Dedifferentiated amniotic fluid mesenchymal stem cell (primary cell): ENCODE measurements at regions not wholly inside any gene's neighbourhood (a gene's known extent, or its start where the extent isn't known, plus 50 kb on each side); places are given as distances from the start of the nearest gene placed in this dataset.

Source experiments
- DNase-seq: peaks from one replicate; pipeline ENCODE4 v3.0.0-alpha.2; 2016; ENCODE audit errors: extremely low spot score

DNA sequence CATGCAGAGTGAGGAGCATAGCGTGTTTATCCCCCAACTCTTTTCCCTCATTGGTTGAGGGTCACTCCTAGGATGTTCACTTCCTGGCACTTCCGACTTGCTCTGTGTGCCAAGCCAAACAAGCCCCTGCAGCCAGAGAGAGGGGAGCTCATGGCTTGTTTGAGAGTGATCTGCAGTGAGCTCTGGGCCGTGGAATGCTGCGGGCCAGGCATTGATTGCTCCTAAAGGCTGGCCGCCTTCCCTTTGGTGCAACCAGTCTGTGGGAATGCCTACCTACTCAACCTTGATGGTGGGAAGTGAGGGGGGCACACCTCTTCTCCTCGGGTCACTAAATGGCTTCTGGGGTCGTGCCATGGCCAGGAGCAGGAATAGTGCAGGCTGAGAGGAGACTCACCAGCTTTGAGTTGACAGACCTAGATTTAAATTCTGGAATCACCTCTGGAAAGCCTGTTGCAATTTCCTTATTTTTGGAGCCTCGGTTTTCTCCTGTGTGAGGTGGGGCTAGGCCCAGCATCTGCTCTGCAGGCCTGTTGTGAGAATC, 152.0 kb upstream of the STX18 start:
- DNase-seq = no peak

DNA sequence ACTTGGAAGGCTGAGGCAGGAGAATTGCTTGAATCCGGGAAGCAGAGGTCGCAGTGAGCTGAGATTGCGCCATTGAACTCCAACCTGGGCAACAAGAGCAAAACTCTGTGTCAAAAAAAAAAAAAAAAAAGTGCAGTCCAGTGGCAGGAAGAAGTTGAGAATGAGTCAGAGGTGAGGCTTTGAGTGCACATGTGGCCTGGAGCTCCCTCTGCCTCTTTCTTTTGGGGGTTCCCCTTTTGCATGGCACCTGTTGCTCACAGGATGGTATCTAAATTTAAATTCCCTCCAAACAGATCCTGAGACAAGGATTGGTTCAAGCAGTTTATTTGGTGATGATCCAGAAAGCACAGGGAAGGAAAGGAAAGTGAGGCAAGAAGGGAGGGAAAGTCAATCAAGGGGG, 151.4 kb upstream of the STX18 start:
- DNase-seq = no peak

DNA sequence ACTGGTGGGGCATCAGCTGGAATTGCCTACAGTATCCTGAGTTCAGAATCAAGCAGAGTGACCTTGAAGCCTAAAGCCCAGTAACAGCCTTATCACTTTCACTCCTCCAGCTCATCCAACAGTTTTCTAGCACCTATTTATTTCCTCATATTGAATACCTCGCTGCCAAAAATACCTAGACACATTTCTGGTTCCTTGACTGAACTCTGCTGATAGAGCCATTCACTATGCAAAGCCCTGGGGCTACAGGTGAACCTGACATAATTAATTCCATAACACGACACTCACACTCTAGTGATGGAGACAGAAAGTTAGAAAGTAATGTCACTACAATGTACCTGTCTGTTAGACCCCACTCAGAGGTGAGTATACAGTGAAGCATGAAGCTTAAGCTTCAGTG, 149.0 kb upstream of the STX18 start:
- DNase-seq = no peak

DNA sequence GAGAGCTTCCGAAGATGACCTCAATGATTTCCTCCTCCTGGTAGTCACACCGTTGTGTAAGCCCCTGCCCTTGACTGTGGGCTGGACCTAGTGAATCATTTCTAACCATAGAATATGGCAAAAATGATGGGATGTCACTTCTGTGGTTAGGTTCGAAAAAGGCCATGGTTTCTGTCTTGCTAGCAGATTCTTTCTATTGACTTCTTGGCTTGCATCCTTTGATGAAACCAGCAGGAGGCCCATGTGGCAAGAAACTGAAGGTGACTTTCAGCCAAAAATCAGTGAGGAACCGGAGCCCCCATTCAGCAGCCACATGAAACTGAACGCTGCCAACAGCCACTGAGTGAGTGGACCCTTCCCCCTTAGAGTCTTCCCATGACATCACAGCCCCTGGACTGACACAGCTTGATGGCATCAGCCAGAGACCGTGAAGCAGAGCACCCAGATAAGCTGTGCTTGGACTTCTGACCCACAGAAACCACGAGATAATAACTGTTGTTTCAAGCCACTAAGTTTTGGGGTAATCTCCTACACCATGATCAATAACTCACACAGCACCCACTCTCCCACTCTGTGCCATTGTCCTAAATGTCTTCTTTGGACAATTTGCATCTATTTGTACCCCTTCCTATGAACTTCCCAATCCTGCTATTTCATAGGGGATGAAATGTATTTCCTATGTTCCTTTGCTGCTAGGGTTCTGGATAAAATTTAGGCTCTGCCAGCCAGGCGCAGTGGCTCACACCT, 148.0 kb upstream of the STX18 start:
- no peak for DNase-seq

DNA sequence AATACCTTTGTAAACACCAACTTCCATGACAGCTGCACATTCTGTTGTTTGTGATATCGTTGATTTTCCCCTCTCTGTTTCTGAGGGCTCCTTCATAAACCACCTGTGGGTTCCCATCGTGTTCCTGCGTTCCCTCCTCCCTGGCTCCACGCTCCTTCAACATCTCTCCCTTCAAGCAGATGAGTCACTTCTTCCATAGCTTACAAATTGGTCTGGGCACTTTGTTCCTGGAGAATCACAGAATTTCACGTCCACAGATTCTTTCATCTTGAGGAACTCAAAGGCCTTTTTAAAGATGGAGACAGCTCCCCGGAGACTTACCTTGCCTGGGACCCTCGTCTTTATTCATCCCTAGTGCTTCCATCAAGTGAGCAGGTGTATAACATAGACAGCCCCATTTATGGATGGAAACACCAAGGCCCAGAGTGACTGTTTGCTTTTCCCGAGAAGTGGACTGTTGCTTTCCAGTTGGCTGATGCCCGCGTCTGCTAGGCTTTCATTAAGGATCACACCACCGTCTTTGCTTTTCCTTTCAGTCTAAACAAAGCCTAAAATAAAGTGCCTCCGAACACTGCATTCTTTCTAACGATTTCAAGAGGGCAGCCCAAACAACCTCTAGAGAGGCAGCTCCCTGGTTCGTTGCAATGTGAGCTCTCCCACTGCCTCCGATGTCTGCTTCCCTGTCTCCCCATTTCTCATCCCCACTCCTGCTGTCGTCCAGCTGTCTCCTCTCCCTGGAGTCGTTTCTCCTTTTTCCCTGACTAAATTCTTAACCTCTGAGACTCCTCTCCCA, 146.3 kb upstream of the STX18 start:
- DNase-seq = no peak

DNA sequence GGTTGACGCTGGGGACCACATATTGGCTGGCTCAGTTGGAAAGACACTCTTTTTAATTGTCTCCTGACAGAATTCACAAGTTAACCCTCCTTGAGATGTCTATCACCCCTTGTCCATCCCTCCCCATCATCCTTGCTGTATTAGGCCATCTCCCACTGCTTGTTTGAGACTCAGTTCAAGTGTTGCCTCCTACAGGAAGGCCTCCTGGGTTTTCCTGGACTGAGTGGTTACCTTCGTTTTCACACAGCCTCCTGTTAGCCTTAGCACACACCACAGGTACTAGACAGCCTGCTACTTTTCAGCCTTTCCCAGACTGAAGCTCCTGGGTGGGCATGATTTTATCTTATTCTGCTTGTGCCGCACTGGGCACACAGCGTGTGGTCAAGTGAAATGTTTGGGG, 145.3 kb upstream of the STX18 start:
- DNase-seq = no peak

DNA sequence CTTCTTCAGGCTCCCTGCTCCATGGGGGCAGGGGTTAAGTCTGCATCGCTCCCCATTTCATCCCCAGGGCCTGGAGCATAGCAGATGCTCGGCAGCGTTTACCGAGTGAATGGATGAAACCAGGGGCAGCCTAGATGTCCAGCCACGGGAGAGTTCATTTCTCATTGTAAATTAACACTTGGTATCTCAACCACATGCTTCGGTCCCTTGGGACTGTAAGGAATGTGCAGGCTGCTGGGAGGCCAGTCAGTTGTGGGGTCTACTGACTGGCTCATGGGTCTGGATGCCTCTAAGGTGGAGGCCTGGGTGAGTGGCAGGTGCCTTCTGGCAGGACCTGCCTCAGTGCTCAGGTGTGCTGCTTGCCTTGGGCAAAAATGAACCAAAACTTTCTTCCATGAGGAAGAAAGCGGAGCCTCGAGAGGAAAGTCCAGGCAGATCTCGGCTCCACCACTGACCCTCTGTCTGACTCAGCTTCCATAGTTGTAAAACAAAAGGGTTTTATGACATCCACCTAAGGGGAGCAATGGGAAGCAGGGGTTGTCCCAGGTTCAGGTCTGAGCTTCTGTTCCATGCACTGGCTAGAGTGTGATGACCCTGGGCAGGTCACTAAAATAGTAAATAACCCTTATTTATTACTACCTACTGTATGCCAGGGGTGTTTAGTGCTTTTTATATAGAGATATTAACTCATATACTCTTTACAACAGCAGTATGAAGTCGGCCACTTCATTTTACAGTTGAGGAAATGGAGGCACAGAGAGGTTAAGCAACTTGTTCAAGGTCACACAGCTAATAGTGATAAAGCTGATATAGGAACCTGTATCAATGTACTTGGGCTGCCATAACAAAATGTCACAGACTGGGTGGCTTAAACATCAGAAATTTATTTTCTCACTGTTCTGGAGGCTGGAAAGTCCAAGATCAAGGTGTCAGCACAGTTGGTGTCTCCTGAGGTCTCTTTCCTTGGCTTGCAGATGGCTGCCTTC, 144.3 kb upstream of the STX18 start:
- no peak for DNase-seq

DNA sequence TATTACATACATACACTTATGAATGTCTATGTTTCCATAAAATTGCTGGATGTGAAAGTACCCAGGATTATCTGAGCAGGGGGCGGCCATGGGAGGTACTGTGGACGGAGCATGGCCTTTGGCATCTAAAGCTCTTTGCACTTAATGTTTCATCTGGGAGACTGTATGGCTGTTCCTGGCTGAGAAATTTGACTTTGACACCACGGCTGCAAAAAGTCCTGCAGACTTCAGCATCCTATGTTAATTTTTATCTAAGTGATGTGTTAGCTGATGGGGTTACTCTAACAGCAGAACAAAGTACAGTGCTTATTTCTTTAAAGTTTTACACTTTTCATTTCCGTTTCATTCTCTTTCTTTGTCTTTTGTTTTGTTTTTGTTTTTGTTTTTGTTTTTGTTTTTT, 139.8 kb upstream of the STX18 start:
- DNase-seq = no peak

DNA sequence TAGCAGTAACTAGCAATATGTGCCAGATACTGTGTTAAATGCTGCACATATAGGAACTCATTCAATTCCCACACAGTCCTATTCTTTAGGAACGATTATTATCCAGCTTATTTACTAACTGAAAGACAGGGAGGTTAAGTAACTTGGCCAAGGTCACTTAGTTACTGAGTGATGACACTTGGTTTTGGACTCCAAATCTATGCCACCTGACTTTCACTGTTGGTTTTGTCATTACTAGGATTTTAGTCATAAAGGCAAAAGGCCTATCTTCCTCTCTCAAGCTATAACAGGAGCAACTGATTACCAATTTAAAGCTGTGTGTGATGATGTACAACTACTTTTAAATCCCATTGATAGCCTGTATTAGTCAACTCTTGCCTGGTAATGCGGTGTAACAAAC, 138.9 kb upstream of the STX18 start:
- no peak for DNase-seq

DNA sequence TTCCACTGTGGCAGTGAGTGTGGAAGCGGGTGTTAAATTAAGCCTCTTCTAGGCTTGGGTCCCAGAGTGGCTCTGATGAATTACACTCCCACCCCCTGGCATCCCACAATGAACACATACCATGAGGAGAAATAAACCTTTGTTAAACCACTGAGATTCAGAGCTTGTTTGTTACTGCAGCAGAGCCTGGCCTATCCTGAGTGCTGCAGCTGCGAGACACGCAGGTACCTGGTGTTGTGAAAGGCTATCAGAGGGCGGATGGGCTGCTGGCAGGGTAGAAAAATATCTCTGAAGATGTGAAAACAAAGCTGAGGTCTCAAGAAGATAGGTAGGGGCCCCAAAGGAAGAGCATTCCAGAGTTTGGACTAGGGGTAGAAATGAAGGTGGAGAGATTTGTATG, 138.4 kb upstream of the STX18 start:
- no peak for DNase-seq

DNA sequence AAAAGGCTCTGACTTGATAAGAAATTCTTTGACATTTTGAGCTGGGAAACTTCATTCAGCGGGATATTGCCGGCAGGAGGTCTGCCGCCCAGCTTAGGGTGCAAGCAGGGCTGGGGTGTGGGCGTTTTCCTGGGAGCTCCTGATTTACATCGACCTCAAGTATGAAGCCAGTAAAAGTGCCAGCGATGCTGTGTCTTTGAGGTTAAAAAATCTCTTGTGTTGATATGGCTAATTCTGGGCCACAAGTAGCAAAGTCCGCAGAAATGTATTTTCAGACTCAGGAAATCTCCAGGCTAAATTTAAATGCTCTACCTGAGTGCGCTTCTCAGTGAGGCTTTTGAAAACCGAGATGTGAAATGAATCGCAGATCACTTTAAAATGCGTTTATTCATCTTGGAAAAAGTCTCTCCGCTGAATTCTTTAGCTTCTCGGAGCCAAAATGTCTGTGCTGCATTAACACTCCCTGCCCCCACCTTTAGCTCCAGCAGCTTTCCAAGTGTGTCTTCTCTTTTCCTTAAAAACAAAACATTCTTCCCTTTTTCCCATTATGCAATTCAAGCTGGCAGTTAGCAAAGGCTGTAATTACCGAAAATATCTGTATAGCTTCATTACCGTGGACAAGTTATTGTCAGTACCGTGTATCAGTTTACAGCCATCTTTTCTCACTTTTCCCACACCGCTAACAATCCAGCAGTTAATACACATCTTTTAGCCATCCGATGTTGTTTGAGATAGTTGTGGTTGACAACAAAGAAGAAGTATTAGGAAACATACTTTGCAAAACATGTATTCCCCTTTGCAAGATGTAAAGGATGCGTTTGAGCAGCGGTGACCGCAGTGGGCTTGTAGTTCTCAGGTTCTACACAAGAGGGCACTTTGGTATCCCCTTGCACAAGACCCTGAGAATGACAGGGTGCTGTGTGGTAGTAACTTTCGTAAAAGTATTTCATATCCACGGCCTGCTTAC, 136.0 kb upstream of the STX18 start:
- peak; percentile 64 for DNase-seq

DNA sequence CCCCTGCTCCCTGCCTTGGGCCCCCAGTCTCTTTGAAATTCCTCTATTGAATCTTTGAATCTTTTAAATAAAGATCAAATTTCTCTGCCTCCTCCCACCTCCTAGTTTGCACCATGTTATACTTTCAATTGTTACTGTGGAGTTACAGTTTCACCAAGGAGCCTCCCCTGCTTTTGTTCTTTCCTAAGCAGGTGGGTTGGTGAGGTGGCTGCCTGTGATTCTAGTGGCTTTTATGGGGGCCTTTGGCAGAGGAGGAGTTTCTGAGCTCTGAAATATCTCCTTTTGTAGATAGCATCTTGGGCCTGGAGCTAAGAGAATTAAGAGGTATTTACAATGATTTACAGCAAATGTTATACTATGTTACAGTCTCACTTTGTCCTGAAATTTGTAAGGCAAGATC, 133.8 kb upstream of the STX18 start:
- no peak for DNase-seq

DNA sequence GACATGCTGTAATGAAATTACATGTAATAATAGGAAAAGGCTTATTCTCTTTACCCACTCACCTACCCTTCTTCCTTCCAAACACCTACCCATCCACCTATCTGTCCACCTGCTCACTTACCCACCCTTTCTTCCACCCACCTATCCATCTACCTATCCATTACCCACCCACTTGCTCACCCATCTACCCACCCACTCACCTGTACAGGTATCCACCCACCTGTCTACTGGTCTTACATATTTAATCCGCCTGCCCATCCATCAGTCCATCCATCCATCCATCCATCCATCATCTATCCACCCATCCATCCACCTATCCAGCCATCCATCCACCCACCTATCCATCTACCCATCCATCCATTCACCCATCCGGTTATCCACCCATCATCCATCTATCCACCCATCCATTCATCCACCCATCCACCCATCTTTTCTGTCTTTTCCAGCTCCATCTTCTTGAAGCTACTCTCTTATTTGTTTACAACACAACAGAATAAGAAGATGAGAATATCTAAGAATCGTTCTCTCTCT, 133.3 kb upstream of the STX18 start:
- DNase-seq = no peak

DNA sequence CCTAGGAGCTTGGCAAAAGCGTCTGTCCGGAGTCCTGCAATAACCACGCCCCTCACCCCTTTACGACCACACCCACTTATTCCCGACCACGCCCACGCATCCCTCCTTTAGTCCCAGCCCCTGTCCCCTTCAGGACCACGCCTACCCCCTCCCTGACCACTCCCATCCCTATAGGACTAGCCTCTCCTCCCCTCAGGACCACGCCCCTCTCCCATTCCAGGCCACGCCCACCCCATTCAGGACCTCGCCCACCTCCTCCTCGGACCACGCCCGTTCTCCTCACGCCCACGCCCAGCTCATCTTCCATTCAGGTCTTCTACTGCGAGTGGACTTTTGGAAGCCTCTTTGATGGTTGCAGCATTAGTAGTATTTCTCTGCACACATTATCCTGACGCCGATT, 131.2 kb upstream of the STX18 start:
- no peak for DNase-seq

DNA sequence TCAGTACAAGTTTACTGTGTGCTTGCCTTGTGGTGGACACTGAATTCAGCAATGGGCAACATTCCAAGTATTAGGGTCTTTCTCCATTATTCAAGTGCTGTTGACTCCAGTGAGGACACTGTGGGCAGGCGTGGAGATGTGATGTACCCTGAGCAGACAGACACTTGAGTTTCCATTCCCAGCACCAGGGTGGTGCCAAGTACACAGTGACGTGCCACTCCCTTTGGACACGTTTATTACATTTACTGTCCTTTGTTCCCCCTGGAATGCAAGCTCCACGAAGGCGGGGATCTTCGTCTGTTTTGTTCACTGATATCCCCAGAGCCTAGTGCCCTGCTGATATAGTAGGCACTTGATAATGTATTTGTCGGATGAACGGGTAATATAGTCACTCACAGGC, 130.6 kb upstream of the STX18 start:
- DNase-seq = no peak

DNA sequence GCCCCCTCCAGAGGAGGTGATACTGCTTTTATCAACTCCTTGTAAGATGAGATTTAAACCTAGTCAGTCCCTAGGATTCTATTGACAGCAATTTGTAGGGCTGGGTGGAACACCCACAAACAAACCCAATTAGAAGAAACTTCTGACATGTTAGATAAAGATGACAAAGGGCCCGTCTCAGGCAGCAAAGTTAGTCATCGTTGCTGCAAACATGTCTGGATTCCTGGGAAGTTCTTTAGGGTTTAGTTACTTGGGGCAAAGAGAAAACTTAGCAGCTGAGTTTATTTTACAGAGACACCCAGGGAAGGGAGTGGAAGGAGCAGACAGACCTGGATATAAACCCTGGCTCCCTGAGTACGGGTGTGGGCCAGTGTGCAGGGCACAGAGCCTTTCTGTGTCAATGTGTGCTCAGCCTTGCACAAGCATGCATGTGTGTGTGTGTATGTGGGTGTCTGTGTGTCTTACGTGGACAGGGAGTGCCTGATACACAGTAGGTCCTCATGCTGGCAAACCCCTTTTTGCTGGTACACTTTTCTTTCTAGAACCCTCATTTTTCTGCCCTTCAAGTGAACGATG, 130.0 kb upstream of the STX18 start:
- DNase-seq = no peak

DNA sequence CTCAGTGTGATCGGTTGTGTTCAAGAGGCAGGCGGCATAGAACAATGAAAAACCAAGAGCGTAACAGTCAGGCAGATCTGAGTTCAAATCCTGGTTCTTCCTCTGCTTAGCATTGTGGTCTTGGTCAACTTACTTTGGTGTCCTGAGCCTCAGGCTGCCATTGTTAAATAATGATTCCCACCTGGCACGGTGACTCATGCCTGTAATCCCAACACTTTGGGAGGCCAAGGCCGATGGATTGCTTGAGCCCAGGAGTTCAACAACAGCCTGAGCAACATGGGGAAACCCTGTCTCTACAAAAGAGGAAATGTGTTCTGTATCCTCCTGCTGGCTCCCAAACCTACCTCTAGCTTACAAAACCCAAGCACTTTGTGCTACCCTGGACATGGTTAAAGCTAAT, 129.0 kb upstream of the STX18 start:
- no peak for DNase-seq

DNA sequence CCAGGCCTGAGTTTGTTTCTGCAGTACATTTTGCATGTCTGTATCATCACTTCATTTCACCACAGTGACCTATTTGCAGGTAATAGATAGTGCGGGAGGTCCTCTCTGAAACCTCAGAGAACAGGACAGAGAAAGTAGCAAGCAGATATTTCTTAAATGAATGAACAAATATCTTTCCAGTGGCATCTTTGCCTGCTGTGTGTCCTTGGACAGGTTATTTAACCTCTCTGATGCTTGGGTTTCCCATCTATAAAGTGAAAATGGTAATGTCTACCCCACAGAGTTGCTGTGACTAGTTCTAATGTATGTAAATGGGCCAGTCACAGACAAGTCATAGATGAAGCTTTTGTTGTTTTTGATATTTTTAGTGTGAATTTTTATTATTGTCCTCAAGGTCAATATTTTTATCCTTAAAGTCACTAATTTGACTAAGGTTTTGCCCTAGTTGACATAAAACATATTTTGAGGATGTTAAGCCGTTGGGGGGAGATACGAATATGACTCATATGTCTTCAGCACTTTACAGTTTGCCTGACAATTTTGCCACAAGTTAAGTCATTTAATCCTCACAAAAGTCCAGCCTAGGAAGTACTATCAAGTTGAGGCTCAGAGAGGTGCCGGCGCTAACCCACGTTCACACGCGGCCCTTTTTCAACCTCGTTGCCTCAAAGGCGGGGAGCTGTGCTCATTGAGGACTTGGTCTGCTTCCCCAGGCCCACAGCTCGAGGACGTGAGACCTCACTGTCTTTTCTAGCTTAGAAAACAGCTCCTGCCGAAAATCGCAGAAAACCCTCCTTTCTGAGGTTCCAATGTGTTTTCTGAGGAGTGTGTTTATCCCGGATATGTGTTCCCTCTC, 126.7 kb upstream of the STX18 start:
- no peak for DNase-seq

DNA sequence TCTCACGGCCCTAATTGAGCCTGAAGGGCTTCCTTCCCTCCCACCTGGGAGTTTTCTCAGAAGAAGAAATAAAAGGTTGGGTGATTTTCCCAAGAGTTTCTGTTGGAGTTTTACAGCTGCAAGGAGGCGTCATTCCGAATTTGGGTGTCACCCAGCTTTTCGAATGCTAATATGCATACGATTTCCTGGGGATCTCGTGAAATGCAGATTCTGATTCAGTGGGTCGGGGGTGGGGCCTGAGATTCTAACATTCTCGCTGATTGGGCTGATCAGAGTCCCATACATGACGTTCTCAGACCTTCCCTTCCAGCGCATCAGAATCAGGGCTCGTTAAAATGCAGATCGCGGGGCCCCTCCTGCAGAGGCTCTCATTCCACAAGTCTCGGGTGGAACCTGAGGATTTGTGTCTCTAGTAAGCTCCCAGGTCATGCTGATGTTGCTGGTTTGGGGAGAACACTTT, 125.8 kb upstream of the STX18 start:
- DNase-seq = no peak
